ENCODE measurements at regions not wholly inside any gene's neighbourhood (a gene's known extent, or its start where the extent isn't known, plus 50 kb on each side); places are given as distances from the start of the nearest gene placed in this dataset.
"Not testable (repeated sequence)": the region's sequence is repeated elsewhere in the genome, so short reads cannot be mapped to it uniquely, and the experiment has no call there.

- DNase-seq, result no peak
Measured at GRCh38 chr9:90981726-90982125, 180.1 kb downstream of the SYK start.

GRCh38 chr9:90983394-90983793 is 181.8 kb downstream of the SYK start:
- no peak for DNase-seq

GRCh38 chr9:90985631-90986030 is 184.0 kb downstream of the SYK start:
- no peak for DNase-seq

GRCh38 chr9:90986161-90986560 is 184.5 kb downstream of the SYK start:
- no peak for DNase-seq

- DNase-seq, result no peak
Measured at GRCh38 chr9:90987566-90987965, 185.9 kb downstream of the SYK start.

GRCh38 chr9:90988318-90988717 is 186.7 kb downstream of the SYK start:
- DNase-seq, result no peak

- no peak for DNase-seq
Measured at GRCh38 chr9:90991953-90992352, 190.3 kb downstream of the SYK start.

- no peak for DNase-seq
Measured at GRCh38 chr9:90995516-90995915, 193.9 kb downstream of the SYK start.

GRCh38 chr9:90996154-90997065 is 194.8 kb downstream of the SYK start:
- no peak for DNase-seq

- no peak for DNase-seq
Measured at GRCh38 chr9:90998573-90998972, 197.0 kb downstream of the SYK start.

GRCh38 chr9:90999425-91000397 is 198.1 kb downstream of the SYK start:
- DNase-seq, result no peak

- peak in 1 of 2 donors; percentile 7 for DNase-seq
Measured at GRCh38 chr9:91001146-91001611, 199.6 kb downstream of the SYK start.

- DNase-seq, result no peak
Measured at GRCh38 chr9:91004484-91004883, 202.9 kb downstream of the SYK start.

GRCh38 chr9:91004992-91005391 is 203.4 kb downstream of the SYK start:
- DNase-seq, result no peak

- DNase-seq, result no peak
Measured at GRCh38 chr9:91006046-91006445, 204.4 kb downstream of the SYK start.

- DNase-seq, result no peak
Measured at GRCh38 chr9:91008568-91008967, 206.9 kb downstream of the SYK start.

- no peak for DNase-seq
Measured at GRCh38 chr9:91011891-91012290, 210.3 kb downstream of the SYK start.

GRCh38 chr9:91012933-91013841 is 211.6 kb downstream of the SYK start:
- no peak for DNase-seq

GRCh38 chr9:91017245-91017644 is 215.6 kb downstream of the SYK start:
- DNase-seq, result no peak

GRCh38 chr9:91019871-91020270 is 218.3 kb downstream of the SYK start:
- DNase-seq, result not testable (repeated sequence)

- not testable (repeated sequence) for DNase-seq
Measured at GRCh38 chr9:91021656-91022055, 220.0 kb downstream of the SYK start.

- no peak for DNase-seq
Measured at GRCh38 chr9:91023741-91024140, 222.1 kb downstream of the SYK start.
